T-helper 17 cell (primary cell): ENCODE measurements at regions not wholly inside any gene's neighbourhood (a gene's known extent, or its start where the extent isn't known, plus 50 kb on each side); places are given as distances from the start of the nearest gene placed in this dataset.

ENCODE experiments used
- ATAC-seq: fragments of 150-1000 bp; cut with Tn5 transposase; 2 replicates; pipeline ENCODE4 v1.10.0; 2021; ENCODE audit warnings: mild to moderate bottlenecking, moderate library complexity
- DNase-seq, 3 donors: peaks; one replicate each; pipeline versions ENCODE4 v3.0.0 to v3.0.0-alpha.2; 2020 to 2021
- H3K9me3 ChIP-seq: one replicate; pipeline ENCODE4 v1.7.0; 2013; ENCODE audit warnings: low read length, mild to moderate bottlenecking; ENCODE audit not compliant: control insufficient read depth, poor library complexity, severe bottlenecking
- H3K27ac Mint-ChIP-seq: one replicate; pipeline ENCODE4 v1.8.0; 2022; ENCODE audit warnings: mild to moderate bottlenecking, moderate library complexity, mixed read lengths
- H3K27me3 Mint-ChIP-seq: one replicate; pipeline ENCODE4 v1.8.0; 2022; ENCODE audit warnings: mixed read lengths
- H3K36me3 Mint-ChIP-seq: one replicate; pipeline ENCODE4 v1.8.0; 2022; ENCODE audit warnings: low read depth, mixed read lengths
- H3K4me1 Mint-ChIP-seq: one replicate; pipeline ENCODE4 v1.8.0; 2022; ENCODE audit warnings: mild to moderate bottlenecking, mixed read lengths
- H3K4me3 Mint-ChIP-seq: one replicate; pipeline ENCODE4 v1.8.0; 2022; ENCODE audit warnings: mild to moderate bottlenecking, moderate library complexity, mixed read lengths

GRCh38 chr3:13723676-13724207, 156.1 kb downstream of the WNT7A start:
- no peaks in the 10 kb centered on the region for H3K9me3 ChIP-seq
- no peak overlapping the region for H3K4me3 Mint-ChIP-seq
- ATAC-seq (no peak), DNase-seq (no peak)
- H3K27me3 Mint-ChIP-seq, result no peaks in the 10 kb centered on the region
- H3K27ac Mint-ChIP-seq, result no peak overlapping the region
- H3K36me3 Mint-ChIP-seq, result no peaks in the 10 kb centered on the region
- no peaks in the 10 kb centered on the region for H3K4me1 Mint-ChIP-seq

DNA sequence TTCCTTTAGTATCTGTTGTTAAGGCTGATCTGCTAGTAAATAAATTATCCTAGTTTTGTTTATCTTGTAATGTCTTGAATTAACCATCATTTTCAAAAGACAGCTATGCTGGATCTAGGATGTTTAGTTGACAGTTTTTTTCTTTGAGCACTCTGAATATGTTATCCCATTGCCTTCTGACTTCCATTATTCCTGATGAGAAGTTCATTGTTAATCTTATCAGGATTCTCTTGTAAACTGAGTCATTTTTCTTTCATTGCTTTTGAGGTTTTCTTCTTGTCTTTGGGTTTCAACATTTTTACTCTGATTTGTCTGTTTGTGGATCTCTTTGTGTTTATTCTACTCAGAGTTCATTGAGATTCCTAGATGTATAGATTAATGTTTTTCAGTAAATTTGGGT, 157.7 kb downstream of the WNT7A start:
- no peaks in the 10 kb centered on the region for H3K27me3 Mint-ChIP-seq
- no peaks in the 10 kb centered on the region for H3K36me3 Mint-ChIP-seq
- H3K9me3 ChIP-seq, result no peaks in the 10 kb centered on the region
- H3K4me3 Mint-ChIP-seq, result no peak overlapping the region
- DNase-seq, result no peak
- no peak overlapping the region for H3K27ac Mint-ChIP-seq
- H3K4me1 Mint-ChIP-seq, result no peaks in the 10 kb centered on the region
- no peak for ATAC-seq

DNA sequence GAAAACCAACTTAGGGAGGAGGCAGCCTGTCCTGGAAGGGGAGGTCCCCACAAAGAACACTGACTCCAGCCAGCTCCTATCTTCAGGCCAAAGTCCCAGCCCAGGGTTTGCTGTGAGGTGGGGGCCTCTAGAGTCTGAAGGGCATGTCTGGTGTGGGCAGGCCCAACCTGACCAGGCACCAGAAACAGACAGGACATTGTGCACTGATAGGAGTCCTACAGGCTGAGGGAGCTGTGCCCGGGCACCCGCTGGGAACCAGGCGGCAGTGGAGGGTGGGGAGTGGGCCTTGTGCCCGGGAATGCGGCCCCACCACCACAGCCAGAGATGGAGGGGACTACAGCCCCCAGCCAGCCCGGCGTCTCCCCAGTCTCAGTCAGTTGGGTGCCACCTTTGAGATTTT, 161.4 kb downstream of the WNT7A start:
- no peaks in the 10 kb centered on the region for H3K9me3 ChIP-seq
- no peak for ATAC-seq
- Mint-ChIP-seq H3K4me3 (no peak overlapping the region), H3K36me3 (no peaks in the 10 kb centered on the region), H3K27me3 (no peaks in the 10 kb centered on the region), H3K27ac (no peak overlapping the region), H3K4me1 (no peaks in the 10 kb centered on the region)
- DNase-seq, result no peak

DNA sequence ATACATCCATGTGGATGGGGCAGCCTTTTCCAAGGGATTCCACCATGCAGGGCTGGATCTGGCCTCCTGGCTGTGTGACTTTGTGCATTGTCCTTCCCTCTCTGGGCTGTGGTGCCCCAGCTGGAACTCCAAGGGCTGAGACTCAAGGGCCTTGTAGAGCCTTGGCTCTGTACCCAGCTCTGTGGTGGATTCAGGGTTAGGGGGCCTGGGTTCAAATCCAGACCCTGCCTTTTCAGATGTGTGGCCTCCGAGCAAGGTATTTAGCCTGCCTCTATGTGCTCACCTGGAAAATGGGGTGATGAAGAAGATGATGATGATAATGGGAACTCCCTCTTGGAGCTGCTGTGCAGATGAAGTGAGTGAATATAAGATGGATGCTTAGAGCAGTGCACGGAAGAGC, 161.9 kb downstream of the WNT7A start:
- Mint-ChIP-seq H3K27ac (no peak overlapping the region), H3K27me3 (no peaks in the 10 kb centered on the region), H3K4me3 (no peak overlapping the region), H3K36me3 (no peaks in the 10 kb centered on the region), H3K4me1 (no peaks in the 10 kb centered on the region)
- DNase-seq (no peak), ATAC-seq (no peak)
- H3K9me3 ChIP-seq, result no peaks in the 10 kb centered on the region

DNA sequence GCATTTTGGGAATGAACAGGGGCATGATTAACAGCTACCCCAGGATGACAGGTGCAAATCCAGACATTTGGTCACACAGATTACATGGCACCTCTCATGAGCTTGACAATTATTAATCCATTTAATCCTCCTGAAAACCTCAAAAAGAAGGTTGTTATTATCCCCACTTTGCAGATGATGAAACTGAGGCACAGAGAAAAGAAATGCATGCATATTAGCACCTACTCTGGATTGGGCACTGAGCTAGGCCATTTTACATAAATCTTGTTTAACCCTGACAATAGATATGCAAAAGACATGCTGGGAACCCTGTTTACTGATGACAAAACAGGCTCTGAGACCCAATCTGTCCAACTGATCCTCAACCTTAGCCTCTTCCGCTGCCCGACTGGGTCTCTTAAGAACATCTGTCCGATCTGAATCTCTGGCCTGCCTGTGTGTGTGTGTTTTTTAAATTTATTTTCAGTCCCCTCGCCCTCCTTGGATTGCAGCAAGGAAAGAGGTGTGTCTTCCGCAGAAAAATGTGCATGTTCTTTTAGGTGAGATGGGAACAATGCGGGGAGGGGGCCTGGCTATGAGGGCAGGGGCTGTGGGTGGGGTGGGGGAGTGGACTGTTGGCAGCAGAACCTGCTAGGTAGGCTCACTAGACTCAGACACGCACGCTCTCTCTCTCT, 162.5 kb downstream of the WNT7A start:
- Mint-ChIP-seq H3K27ac (no peak overlapping the region), H3K27me3 (no peaks in the 10 kb centered on the region), H3K4me3 (no peak overlapping the region), H3K36me3 (no peaks in the 10 kb centered on the region), H3K4me1 (no peaks in the 10 kb centered on the region)
- H3K9me3 ChIP-seq, result no peaks in the 10 kb centered on the region
- ATAC-seq (no peak), DNase-seq (no peak)

- Mint-ChIP-seq H3K27ac (no peak overlapping the region), H3K4me1 (no peaks in the 10 kb centered on the region), H3K4me3 (no peak overlapping the region), H3K27me3 (no peaks in the 10 kb centered on the region), H3K36me3 (no peaks in the 10 kb centered on the region)
- ATAC-seq, result no peak
- H3K9me3 ChIP-seq, result no peaks in the 10 kb centered on the region
- no peak for DNase-seq
Observed at GRCh38 chr3:13716540-13717221, 163.2 kb downstream of the WNT7A start.

DNA sequence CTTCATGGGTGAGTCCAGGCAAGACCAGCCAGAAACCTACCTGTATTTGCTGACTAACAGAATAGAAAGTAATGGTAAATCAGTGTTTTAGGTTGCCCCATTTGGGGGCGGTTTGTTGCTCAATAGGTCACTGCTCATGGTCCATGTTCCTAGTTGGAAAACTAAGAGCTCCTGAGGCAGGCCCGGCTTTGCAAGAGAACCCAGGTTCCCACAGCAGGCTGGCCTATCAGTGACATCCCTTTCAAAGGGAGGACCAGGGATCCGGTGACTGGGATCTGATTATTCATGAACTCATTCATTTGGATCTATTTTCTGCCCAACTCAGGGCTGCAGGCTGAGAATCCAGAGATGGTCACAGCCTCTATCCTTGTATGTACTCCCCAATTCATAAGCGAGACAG, 163.9 kb downstream of the WNT7A start:
- DNase-seq, result no peak
- H3K27ac Mint-ChIP-seq, result no peak overlapping the region

GRCh38 chr3:13715167-13715954, 164.5 kb downstream of the WNT7A start:
- Mint-ChIP-seq H3K36me3 (no peaks in the 10 kb centered on the region), H3K4me1 (no peaks in the 10 kb centered on the region), H3K27ac (no peak overlapping the region), H3K4me3 (no peak overlapping the region), H3K27me3 (no peaks in the 10 kb centered on the region)
- ATAC-seq (no peak), DNase-seq (no peak)
- no peaks in the 10 kb centered on the region for H3K9me3 ChIP-seq

More for the DNA sequence above, 163.9 kb downstream of the WNT7A start:
- Mint-ChIP-seq H3K27me3 (no peaks in the 10 kb centered on the region), H3K36me3 (no peaks in the 10 kb centered on the region), H3K4me3 (no peak overlapping the region), H3K4me1 (no peaks in the 10 kb centered on the region)
- no peak for ATAC-seq
- H3K9me3 ChIP-seq, result no peaks in the 10 kb centered on the region

DNA sequence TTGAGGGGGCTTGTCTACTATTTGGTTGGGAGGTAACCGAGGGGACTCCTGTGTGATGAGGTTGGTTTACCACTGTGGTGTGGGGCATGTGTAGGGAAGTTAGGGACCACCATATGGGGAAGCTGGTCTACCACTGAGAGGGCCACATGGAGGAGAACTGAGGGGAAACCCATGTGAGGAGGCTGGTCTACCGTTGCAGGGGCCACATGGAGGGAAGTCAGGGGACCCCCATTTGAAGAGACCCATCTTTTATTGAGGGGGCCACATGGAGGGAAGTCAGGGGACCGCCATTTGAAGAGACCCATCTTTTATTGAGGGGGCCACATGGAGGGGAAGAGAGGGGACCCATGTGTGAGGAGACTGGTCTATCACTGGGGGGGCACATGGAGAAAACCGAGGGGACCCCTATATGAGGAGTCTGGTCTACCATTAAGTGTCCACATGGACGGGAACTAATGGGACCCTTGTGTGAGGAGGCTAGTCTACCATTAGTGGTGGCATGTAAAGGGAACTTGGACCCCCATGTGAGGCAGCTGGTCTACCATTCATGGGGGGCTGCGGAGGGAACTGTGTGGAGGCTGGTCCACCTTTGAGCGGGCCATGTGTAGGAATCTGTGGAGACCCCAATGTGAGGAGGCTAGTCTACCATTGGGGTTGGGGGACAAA, 165.5 kb downstream of the FBLN2 start:
- no peak overlapping the region for H3K27ac Mint-ChIP-seq
- H3K27me3 Mint-ChIP-seq, result no peaks in the 10 kb centered on the region
- no peaks in the 10 kb centered on the region for H3K9me3 ChIP-seq
- no peak for ATAC-seq
- H3K4me1 Mint-ChIP-seq, result no peaks in the 10 kb centered on the region
- no peak overlapping the region for H3K4me3 Mint-ChIP-seq
- no peaks in the 10 kb centered on the region for H3K36me3 Mint-ChIP-seq
- no peak for DNase-seq

GRCh38 chr3:13713396-13713795, 164.5 kb downstream of the FBLN2 start:
- Mint-ChIP-seq H3K4me3 (no peak overlapping the region), H3K27me3 (no peaks in the 10 kb centered on the region), H3K36me3 (no peaks in the 10 kb centered on the region), H3K4me1 (no peaks in the 10 kb centered on the region), H3K27ac (no peak overlapping the region)
- no peaks in the 10 kb centered on the region for H3K9me3 ChIP-seq
- DNase-seq (no peak), ATAC-seq (no peak)

DNA sequence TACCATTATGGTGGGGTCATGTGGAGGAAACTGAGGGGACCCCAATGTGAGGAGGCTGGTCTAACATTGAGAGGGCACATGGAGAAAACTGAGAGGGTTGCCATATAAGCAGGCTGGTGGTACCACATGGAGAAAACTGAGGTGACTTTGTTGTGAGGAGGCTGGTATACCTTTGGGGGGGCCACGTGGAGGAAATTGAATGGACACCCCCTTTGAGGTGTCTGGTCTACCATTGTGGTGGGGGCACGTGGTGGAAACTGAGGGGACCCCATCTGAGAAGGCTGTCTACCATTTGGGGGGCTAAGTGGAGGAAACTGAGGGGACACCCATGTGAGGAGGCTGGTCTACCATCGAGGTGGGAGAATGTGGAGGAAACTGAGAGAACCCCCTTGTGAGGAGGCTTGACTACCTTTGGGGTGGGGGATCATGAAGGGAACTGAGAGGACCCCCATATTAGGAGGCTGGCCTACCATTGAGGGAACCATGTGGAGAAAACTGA, 163.8 kb downstream of the FBLN2 start:
- no peaks in the 10 kb centered on the region for H3K36me3 Mint-ChIP-seq
- no peaks in the 10 kb centered on the region for H3K4me1 Mint-ChIP-seq
- DNase-seq (no peak), ATAC-seq (no peak)
- H3K27ac Mint-ChIP-seq, result no peak overlapping the region
- no peaks in the 10 kb centered on the region for H3K9me3 ChIP-seq
- no peak overlapping the region for H3K4me3 Mint-ChIP-seq
- H3K27me3 Mint-ChIP-seq, result no peaks in the 10 kb centered on the region

DNA sequence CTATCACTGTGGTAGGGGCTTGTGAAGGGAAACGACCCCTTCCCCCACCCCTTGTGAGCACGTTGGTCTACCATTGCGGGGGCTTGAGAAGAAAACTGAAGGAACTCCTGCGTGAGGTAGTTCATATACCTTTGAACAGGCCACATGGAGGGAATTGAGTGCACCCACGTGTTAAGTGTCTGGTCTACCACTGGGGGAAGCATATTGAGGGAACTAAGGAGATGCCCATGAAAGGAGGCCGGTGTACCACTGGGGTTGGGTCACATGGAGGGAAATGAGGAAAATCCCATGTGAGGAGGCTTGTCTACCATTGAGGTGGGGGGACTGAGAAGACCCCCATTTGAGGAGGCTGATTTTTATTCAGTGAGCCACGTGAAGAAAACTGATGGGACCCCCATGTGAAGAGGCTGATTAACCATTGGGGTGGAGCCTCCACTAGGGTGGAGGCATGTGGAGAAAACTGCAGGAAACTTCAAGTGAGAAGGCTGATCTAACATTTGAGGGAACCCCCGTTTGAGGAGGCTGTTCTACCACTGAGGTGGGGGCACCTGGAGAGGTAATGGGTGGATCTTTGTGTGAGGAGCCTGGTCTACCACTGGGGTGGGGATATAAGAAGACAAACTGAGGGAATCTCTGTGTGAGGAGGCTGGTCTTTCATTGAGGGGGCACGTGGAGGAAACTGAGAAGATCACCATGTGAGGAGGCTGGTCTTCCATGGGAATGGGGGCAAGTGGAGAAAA, 163.2 kb downstream of the FBLN2 start:
- H3K27ac Mint-ChIP-seq, result no peak overlapping the region
- no peak for DNase-seq
- no peak overlapping the region for H3K4me3 Mint-ChIP-seq

More for the DNA sequence above, 163.2 kb downstream of the FBLN2 start:
- Mint-ChIP-seq H3K4me1 (no peaks in the 10 kb centered on the region), H3K27me3 (no peaks in the 10 kb centered on the region), H3K36me3 (no peaks in the 10 kb centered on the region)
- no peak for ATAC-seq
- H3K9me3 ChIP-seq, result no peaks in the 10 kb centered on the region
